Panc1 (cell line): ENCODE measurements at regions not wholly inside any gene's neighbourhood (a gene's known extent, or its start where the extent isn't known, plus 50 kb on each side); places are given as distances from the start of the nearest gene placed in this dataset.

ENCODE experiments used
- ATAC-seq: fragments of 200-7000 bp; cut with Tn5 transposase; 2 replicates; pipeline ENCODE4 v1.9.1; 2020; ENCODE audit warnings: mild to moderate bottlenecking, moderate library complexity
- BruUV-seq: library from RNA; stranded (reverse); fragments of 400-500 nt; replicated peaks from 2 replicates; lab custom pipeline; 2021; lab: Mats Ljungman, UMichigan
- CTCF ChIA-PET: fragments of 300-600 bp; sonication (Branson Sonifier 250); formaldehyde crosslinking; loops from one replicate; lab custom pipeline; 2022; ENCODE audit warnings: antibody characterized with exemption; lab: Charles Lee
- POLR2A ChIA-PET: fragments of 300-600 bp; sonication (Branson Sonifier 250); formaldehyde crosslinking; loops from one replicate; lab custom pipeline; 2022; ENCODE audit warnings: antibody characterized with exemption; lab: Charles Lee
- DNase-seq: peaks from one replicate; pipeline ENCODE4 v3.0.0-alpha.2; 2010; ENCODE audit warnings: low read depth, low spot score
- H3K27ac ChIP-seq: 2 replicates; pipeline ENCODE4 v1.5.1; 2011; ENCODE audit warnings: mild to moderate bottlenecking, low read length, inconsistent platforms
- H3K27me3 ChIP-seq: fragments of 200-500 bp; sonication (Bioruptor generic); 2 replicates; pipeline ENCODE4 v1.6.0; 2014; ENCODE audit warnings: low read length, inconsistent platforms; ENCODE audit not compliant: control insufficient read depth, insufficient read depth
- H3K36me3 ChIP-seq: fragments of 200-500 bp; sonication (Bioruptor generic); 2 replicates; pipeline ENCODE4 v1.5.1; 2014; ENCODE audit warnings: inconsistent platforms, mild to moderate bottlenecking, low read length, moderate library complexity; ENCODE audit not compliant: control insufficient read depth, insufficient read depth
- H3K4me1 ChIP-seq: 2 replicates; pipeline ENCODE4 v1.5.1; 2011; ENCODE audit warnings: inconsistent platforms, mild to moderate bottlenecking, low read length, moderate library complexity; ENCODE audit not compliant: control insufficient read depth, insufficient read depth
- H3K4me3 ChIP-seq, 2 experiments: 2 replicates each; pipeline ENCODE4 v1.5.1; 2011 to 2012; ENCODE audit warnings: low read depth in 2 of 2, low read length in 2 of 2, mild to moderate bottlenecking in 2 of 2, inconsistent platforms in 1 of 2, moderate library complexity in 1 of 2
- H3K9me3 ChIP-seq: fragments of 200-500 bp; sonication (Bioruptor generic); 2 replicates; pipeline ENCODE4 v1.5.1; 2014; ENCODE audit warnings: low read depth, mild to moderate bottlenecking, inconsistent platforms, low read length, moderate library complexity; ENCODE audit not compliant: control insufficient read depth, insufficient read depth
- CTCF ChIP-seq: fragments of 450-650 bp; IDR thresholded peaks from 2 replicates; pipeline ENCODE4 v1.5.1; 2017; ENCODE audit warnings: mild to moderate bottlenecking
- POLR2AphosphoS5 ChIP-seq: IDR thresholded peaks from 2 replicates; pipeline ENCODE4 v1.6.1; 2012; ENCODE audit warnings: mild to moderate bottlenecking, low read depth, low read length, moderate library complexity
- SIN3A ChIP-seq: IDR thresholded peaks from 2 replicates; pipeline ENCODE4 v1.6.1; 2012; ENCODE audit warnings: low read depth, mild to moderate bottlenecking, low read length, moderate library complexity, borderline replicate concordance; ENCODE audit not compliant: insufficient read depth
- TCF7L2 ChIP-seq: IDR thresholded peaks from 2 replicates; pipeline ENCODE4 v1.6.1; 2011; ENCODE audit warnings: mild to moderate bottlenecking, low read depth, low read length, inconsistent platforms
- in situ Hi-C: cut with HindIII; loops from 2 replicates; pipeline ENCODE4 v1.10.0; 2016; ENCODE audit warnings: low sequenced_read_pairs, low pct_unique_long_range_greater_than_20kb
- intact Hi-C: fragments of 100-400 bp; cut with micrococcal nuclease; formaldehyde crosslinking; loops from one replicate; pipeline ENCODE4 v1.10.0; 2022; ENCODE audit not compliant: unreplicated experiment
- TF ChIP-seq, protein P1 (sequence below), 2 experiments: IDR thresholded peaks; 2 replicates each; pipeline ENCODE4 v1.6.1; 2011 to 2012; ENCODE audit warnings: low read depth in 2 of 2, control low read depth in 1 of 2, low read length in 1 of 2, mild to moderate bottlenecking in 1 of 2, moderate library complexity in 1 of 2; ENCODE audit not compliant: insufficient read depth in 1 of 2

- in situ Hi-C loops = no loop called here
- Histone ChIP-seq H3K27me3 (no peaks in the 10 kb centered on the region), H3K4me3 (no peak overlapping the region), H3K27ac (no peak overlapping the region), H3K36me3 (no peaks in the 10 kb centered on the region), H3K9me3 (no peaks in the 10 kb centered on the region), H3K4me1 (no peaks in the 10 kb centered on the region)
- TF ChIP-seq TCF7L2 (no peak), CTCF (no peak), POLR2AphosphoS5 (no peak), SIN3A (no peak)
- TF ChIP-seq, protein P1, sequence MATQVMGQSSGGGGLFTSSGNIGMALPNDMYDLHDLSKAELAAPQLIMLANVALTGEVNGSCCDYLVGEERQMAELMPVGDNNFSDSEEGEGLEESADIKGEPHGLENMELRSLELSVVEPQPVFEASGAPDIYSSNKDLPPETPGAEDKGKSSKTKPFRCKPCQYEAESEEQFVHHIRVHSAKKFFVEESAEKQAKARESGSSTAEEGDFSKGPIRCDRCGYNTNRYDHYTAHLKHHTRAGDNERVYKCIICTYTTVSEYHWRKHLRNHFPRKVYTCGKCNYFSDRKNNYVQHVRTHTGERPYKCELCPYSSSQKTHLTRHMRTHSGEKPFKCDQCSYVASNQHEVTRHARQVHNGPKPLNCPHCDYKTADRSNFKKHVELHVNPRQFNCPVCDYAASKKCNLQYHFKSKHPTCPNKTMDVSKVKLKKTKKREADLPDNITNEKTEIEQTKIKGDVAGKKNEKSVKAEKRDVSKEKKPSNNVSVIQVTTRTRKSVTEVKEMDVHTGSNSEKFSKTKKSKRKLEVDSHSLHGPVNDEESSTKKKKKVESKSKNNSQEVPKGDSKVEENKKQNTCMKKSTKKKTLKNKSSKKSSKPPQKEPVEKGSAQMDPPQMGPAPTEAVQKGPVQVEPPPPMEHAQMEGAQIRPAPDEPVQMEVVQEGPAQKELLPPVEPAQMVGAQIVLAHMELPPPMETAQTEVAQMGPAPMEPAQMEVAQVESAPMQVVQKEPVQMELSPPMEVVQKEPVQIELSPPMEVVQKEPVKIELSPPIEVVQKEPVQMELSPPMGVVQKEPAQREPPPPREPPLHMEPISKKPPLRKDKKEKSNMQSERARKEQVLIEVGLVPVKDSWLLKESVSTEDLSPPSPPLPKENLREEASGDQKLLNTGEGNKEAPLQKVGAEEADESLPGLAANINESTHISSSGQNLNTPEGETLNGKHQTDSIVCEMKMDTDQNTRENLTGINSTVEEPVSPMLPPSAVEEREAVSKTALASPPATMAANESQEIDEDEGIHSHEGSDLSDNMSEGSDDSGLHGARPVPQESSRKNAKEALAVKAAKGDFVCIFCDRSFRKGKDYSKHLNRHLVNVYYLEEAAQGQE (IDR thresholded peaks at IDR 0.05; ENCODE audit: insufficient read depth in 1 of 2, low read depth in 2 of 2, low read length in 1 of 2) = no peak
- POLR2A ChIA-PET = no interaction called here
- intact Hi-C loops = no loop called here
- DNase-seq (no peak), ATAC-seq (no peak)
- BruUV-seq = no TSS peak
- CTCF ChIA-PET = no interaction called here
Measured at GRCh38 chr7:21198921-21199320, 229.0 kb upstream of the SP4 start.

DNA sequence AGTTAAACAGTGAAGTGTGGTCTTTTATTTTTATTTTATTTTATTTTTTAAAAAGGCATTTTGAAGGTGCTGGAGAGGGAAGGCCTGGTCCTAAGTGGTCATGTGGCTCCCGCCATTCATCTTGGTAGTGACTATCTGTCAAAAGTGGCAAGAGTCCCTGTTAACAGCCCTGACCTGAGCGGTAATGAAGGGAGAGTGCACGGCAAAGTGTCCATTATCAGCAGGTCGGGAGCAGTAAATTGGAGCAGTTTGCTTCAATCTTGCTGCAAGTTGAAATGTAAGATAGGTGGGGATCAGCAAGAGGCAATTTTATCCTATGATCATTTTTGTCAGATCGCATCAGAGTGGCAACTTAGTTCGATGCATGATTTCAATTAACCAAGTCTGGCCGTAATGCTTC lies 227.4 kb upstream of the SP4 start:
- TF ChIP-seq TCF7L2 = no peak
- no peak for TF ChIP-seq POLR2AphosphoS5
- TF ChIP-seq SIN3A = no peak
- no peak for TF ChIP-seq CTCF
- TF ChIP-seq, protein P1 (IDR thresholded peaks at IDR 0.05; ENCODE audit: insufficient read depth in 1 of 2, low read depth in 2 of 2, low read length in 1 of 2) = no peak
- POLR2A ChIA-PET = no interaction called here
- in situ Hi-C loops = no loop called here
- ATAC-seq = no peak
- intact Hi-C loops = no loop called here
- Histone ChIP-seq H3K36me3 (no peaks in the 10 kb centered on the region), H3K27ac (no peak overlapping the region), H3K27me3 (no peaks in the 10 kb centered on the region), H3K4me3 (no peak overlapping the region), H3K4me1 (no peaks in the 10 kb centered on the region), H3K9me3 (no peaks in the 10 kb centered on the region)
- CTCF ChIA-PET = no interaction called here
- no peak for DNase-seq
- no TSS peak for BruUV-seq
